Right atrium auricular region (tissue), 2 donors: ENCODE measurements at regions not wholly inside any gene's neighbourhood (a gene's known extent, or its start where the extent isn't known, plus 50 kb on each side); places are given as distances from the start of the nearest gene placed in this dataset.
A peak's percentile ranks its signal among the peaks of the same experiment; 100 is the strongest.

Source experiments
- DNase-seq: peaks from one replicate; pipeline ENCODE4 v3.0.0-alpha.2; 2019; ENCODE audit warnings: low spot score
- H3K27ac ChIP-seq, 2 donors: fragments of 200-600 bp; sonication (generic); 1 replicate in 1 of 2; 2 replicates in 1 of 2; pipeline ENCODE4 v1.5.1; 2016 to 2019
- H3K27me3 ChIP-seq, 2 donors: fragments of 200-600 bp; sonication (generic); one replicate each; pipeline versions ENCODE4 v1.5.1 to v1.6.0; 2017 to 2019
- H3K36me3 ChIP-seq: fragments of 200-600 bp; sonication (generic); one replicate; pipeline ENCODE4 v1.5.1; 2016
- H3K4me1 ChIP-seq, 2 donors: fragments of 200-600 bp; sonication (generic); one replicate each; pipeline versions ENCODE4 v1.5.1 to v1.6.0; 2017 to 2019
- H3K4me3 ChIP-seq, 2 donors: fragments of 200-600 bp; sonication (generic); 1 replicate in 1 of 2; 2 replicates in 1 of 2; pipeline ENCODE4 v1.5.1; 2017 to 2019; ENCODE audit warnings: mild to moderate bottlenecking in 1 of 2, moderate library complexity in 1 of 2
- H3K9me3 ChIP-seq, 2 donors: fragments of 200-600 bp; sonication (generic); one replicate each; pipeline ENCODE4 v1.5.1; 2019
- TF ChIP-seq, protein P1 (sequence below), 2 donors: fragments of 200-600 bp; sonication (generic); IDR thresholded peaks; one replicate each; pipeline ENCODE4 v1.5.1; 2019; ENCODE audit warnings: antibody characterized with exemption in 2 of 2

DNA sequence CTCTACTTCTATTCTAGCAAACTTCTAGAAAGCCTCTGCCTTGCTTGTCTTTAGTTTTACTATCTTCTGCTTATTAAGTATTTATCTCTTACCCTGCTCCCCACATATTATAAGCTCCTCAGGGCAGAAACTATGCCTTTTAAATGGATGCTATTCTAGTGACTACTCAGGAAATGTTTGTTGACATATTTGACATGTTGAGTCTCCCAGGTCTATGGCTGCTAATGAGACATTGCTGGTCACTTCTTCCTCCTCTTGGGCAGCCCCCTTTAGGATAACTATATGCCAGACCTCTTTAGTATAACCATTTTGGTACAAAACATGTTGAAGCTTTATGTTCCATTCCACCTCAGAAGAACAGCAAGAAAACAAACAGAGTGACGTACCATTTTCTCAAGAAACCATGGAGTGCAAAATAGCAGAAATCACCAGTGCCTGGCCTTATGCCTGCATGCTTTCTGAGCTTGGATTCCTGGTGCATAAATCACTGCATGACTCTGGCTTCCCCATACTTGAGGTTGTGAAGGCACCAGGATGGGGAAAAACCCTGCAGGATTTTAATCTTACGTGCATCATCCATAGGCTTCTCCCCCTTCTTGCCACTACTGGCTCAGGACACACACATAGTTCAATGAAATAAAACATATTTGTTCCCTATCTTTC lies 202.6 kb downstream of the TMX1 start:
- no peaks in the 10 kb centered on the region for H3K9me3 ChIP-seq
- no peaks in the 10 kb centered on the region for H3K27me3 ChIP-seq
- peak; percentile 67 for DNase-seq
- no peak overlapping the region for H3K4me3 ChIP-seq
- H3K36me3 ChIP-seq, result no peaks in the 10 kb centered on the region
- H3K27ac ChIP-seq, result no peak overlapping the region
- H3K4me1 ChIP-seq, result peaks cover 0 to 4% of the 10 kb centered on the region in 2 donors
- TF ChIP-seq, protein P1, sequence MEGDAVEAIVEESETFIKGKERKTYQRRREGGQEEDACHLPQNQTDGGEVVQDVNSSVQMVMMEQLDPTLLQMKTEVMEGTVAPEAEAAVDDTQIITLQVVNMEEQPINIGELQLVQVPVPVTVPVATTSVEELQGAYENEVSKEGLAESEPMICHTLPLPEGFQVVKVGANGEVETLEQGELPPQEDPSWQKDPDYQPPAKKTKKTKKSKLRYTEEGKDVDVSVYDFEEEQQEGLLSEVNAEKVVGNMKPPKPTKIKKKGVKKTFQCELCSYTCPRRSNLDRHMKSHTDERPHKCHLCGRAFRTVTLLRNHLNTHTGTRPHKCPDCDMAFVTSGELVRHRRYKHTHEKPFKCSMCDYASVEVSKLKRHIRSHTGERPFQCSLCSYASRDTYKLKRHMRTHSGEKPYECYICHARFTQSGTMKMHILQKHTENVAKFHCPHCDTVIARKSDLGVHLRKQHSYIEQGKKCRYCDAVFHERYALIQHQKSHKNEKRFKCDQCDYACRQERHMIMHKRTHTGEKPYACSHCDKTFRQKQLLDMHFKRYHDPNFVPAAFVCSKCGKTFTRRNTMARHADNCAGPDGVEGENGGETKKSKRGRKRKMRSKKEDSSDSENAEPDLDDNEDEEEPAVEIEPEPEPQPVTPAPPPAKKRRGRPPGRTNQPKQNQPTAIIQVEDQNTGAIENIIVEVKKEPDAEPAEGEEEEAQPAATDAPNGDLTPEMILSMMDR (IDR thresholded peaks at IDR 0.05), result no peak

- H3K36me3 ChIP-seq, result no peaks in the 10 kb centered on the region
- no peak overlapping the region for H3K4me3 ChIP-seq
- no peak for DNase-seq
- no peak overlapping the region for H3K27ac ChIP-seq
- TF ChIP-seq, protein P1 (IDR thresholded peaks at IDR 0.05), result no peak
- H3K9me3 ChIP-seq, result no peaks in the 10 kb centered on the region
- H3K4me1 ChIP-seq, result peaks cover 0 to 4% of the 10 kb centered on the region in 2 donors
- H3K27me3 ChIP-seq, result no peaks in the 10 kb centered on the region
Measured at GRCh38 chr14:51443195-51444018, 203.4 kb downstream of the TMX1 start.

- H3K27ac ChIP-seq, result no peak overlapping the region
- no peak overlapping the region for H3K4me3 ChIP-seq
- H3K4me1 ChIP-seq, result peaks cover 0 to 13% of the 10 kb centered on the region in 2 donors
- H3K27me3 ChIP-seq, result no peaks in the 10 kb centered on the region
- no peaks in the 10 kb centered on the region for H3K36me3 ChIP-seq
- H3K9me3 ChIP-seq, result no peaks in the 10 kb centered on the region
- TF ChIP-seq, protein P1 (IDR thresholded peaks at IDR 0.05), result no peak
- no peak for DNase-seq
Measured at GRCh38 chr14:51444353-51445000, 204.4 kb downstream of the TMX1 start.

- Histone ChIP-seq H3K27ac (no peak overlapping the region), H3K9me3 (no peaks in the 10 kb centered on the region), H3K4me3 (no peak overlapping the region), H3K27me3 (no peaks in the 10 kb centered on the region), H3K36me3 (no peaks in the 10 kb centered on the region), H3K4me1 (peaks cover 0 to 13% of the 10 kb centered on the region in 2 donors)
- DNase-seq, result no peak
- TF ChIP-seq, protein P1 (IDR thresholded peaks at IDR 0.05), result no peak
Measured at GRCh38 chr14:51445001-51445390, 204.9 kb downstream of the TMX1 start.

- H3K9me3 ChIP-seq, result no peaks in the 10 kb centered on the region
- H3K36me3 ChIP-seq, result no peaks in the 10 kb centered on the region
- H3K4me1 ChIP-seq, result peaks cover 0 to 13% of the 10 kb centered on the region in 2 donors
- DNase-seq, result no peak
- no peak overlapping the region for H3K4me3 ChIP-seq
- H3K27ac ChIP-seq, result no peak overlapping the region
- TF ChIP-seq, protein P1 (IDR thresholded peaks at IDR 0.05), result no peak
- no peaks in the 10 kb centered on the region for H3K27me3 ChIP-seq
Measured at GRCh38 chr14:51446771-51447170, 204.9 kb upstream of the FRMD6 start.
